IPS-18c (cell line): ENCODE measurements at regions not wholly inside any gene's neighbourhood (a gene's known extent, or its start where the extent isn't known, plus 50 kb on each side); places are given as distances from the start of the nearest gene placed in this dataset.

ENCODE experiments used
- H3K4me3 ChIP-seq: 2 replicates; pipeline ENCODE4 v1.7.0; 2013; ENCODE audit warnings: low read depth, mild to moderate bottlenecking, low read length, moderate library complexity; ENCODE audit not compliant: insufficient read depth
- H3K9me3 ChIP-seq: one replicate; pipeline ENCODE4 v1.6.1; 2013; ENCODE audit warnings: mild to moderate bottlenecking, low read length, moderate library complexity; ENCODE audit not compliant: control insufficient read depth, insufficient read depth

DNA sequence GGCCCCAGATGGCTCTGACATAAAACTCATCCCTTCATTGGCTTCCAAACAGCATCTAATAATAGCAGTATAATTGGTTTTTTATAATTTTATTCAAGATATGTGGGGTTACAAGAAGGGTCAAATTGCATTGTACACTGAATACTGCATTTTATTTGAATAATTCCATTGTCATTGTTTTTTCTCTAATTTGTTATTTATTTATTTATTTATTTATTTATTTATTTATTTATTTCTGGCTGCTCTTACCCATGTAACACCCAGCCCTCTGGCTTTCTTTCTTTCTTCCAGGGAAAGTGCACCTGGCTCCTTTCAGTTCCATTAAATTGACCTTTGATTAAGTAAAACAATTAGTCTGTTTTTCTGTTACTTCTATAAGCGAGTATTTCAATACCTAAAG is 210.1 kb downstream of the CDH9 start:
- H3K9me3 ChIP-seq, result peaks cover 3% of the 10 kb centered on the region

DNA sequence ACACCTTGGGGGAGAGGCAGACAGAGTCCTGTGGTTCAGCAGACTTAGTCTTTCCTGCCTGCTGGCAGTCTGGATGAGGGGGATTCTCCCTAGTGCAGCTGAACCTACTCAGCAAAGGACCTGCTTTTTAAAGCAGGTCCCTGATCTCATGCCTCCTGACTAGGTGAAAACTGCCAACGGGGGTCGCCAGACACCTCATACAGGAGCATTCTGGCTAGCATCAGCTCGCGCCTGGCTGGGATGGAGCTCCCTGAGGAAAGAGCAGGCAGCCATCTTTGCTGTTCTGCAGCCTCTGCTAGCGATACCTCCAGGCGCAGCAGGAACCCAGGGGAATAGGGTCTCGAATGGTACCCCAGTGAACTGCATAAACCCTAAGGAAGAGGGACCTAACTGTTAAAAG is 225.2 kb downstream of the CDH9 start:
- Histone ChIP-seq H3K4me3 (no peak overlapping the region), H3K9me3 (no peaks in the 10 kb centered on the region)

More for the DNA sequence above, 210.1 kb downstream of the CDH9 start:
- no peak overlapping the region for H3K4me3 ChIP-seq

DNA sequence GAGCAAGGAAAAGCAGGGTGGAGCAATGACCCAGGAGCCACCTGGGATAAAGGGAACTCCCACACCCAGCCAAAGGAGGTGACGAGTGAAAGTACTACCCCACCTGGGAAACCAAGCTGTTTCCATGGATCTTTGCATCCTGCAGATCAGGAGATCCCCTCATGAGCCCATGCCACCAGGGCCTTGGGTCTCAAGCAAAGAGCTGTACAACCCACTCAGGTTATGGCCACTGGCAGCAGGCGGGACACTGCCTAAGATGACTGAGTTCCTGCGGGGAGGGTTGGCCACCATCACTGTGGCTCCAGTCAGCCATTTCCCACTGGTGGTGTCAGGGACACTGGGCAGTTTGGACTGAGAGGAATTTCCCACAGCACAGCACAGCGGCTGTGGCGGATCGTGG is 225.7 kb downstream of the CDH9 start:
- Histone ChIP-seq H3K4me3 (no peak overlapping the region), H3K9me3 (no peaks in the 10 kb centered on the region)

DNA sequence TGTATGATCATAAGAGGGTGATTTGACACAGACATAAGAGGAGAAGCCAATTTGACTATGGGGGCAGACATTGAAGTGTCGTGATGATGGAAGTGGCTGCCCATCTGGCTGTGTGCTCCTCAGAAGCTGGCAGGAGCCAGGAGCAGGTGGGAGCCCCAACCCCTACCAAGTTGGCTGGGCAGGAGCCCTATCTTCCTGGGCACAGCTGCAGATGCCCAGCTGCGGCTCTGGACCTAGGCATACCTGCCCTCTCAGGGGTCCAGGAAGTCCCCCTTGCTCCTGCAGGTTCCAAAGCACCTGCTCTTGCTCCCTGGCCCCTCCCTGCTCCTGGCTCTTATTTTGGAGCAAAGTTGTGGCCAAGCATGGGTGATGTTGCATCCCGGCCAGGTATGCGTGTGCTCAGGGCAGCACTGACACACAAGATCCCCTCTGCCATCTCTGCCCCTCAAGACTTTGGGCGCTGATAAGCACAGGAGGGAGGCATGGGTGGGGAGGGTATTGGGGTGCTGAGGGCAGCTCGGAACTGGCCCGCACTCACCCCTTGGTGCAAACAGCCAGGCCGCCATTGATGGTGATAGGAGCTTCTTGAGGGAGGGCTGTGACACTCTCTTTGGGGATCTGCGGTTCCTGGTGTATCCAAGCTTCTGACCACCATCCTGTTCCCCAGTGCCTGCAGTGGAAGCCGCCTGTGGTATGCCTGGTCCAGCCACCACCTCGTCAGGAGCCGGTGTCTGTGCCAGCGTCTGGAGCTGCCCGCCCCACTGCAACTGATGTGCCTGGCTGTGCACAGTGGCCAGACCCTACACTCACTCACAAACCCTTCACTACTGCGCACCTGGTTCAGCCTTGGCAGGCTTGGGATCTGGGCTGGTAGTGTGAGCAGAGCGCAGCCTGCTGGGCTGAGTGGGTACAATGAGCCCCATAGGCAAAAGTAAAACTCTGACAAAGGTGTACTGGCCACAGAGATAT is 230.9 kb downstream of the CDH9 start:
- Histone ChIP-seq H3K4me3 (no peak overlapping the region), H3K9me3 (no peaks in the 10 kb centered on the region)

DNA sequence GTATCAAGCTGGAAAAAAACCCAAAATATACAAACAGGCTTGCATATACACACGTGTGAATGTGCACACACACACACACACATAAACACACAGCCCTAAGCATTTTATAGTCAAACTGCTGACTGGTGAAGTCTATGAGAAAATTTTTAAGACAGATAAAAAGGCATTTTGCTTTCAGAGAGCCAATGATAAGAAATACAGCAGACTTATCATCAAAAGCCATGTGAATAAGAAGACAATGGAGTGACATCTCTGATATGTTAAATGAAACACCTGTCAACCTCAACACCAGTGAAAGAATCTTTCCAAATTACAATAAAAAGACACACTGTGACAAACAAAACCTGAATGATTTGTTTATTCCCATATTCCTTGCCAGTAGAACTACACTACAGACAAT is 233.3 kb downstream of the CDH9 start:
- Histone ChIP-seq H3K4me3 (no peak overlapping the region), H3K9me3 (no peaks in the 10 kb centered on the region)

DNA sequence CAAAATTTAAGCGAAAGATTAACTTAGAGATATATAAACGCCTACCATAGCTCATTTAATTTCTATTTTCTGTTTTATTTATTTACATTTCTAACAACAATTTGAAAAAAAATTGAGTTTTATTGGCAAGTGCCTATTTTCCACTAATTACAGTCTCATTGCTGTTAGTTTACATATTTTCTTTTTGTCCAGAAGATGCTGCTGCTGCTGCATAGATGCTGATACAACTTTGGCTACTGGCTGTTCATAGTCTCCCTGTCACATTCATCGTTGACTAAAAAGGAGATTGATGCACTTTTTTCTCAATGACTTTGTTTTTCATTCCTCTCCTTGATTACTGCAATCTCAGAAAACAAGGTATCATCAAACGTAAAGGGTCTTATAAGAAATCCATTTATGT is 235.4 kb downstream of the CDH9 start:
- no peak overlapping the region for H3K4me3 ChIP-seq
- no peaks in the 10 kb centered on the region for H3K9me3 ChIP-seq

DNA sequence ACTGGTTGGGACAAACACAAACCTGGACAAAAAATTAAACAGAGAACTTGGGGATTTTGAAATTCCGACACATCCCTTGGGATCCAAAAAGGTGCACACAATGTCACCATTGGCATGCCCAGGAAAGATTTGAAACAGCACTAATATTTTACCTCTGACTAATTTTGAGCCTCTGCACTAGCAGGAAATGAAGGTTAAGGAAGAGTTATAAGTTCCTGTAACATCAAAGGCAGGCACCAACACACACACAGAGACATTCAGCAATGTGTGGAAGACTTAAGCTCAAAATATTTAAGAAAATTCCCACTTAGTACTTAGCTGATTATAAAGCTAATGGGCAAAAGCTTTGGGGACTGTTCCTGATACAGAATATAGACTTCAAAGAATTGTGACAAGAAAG is 247.0 kb downstream of the CDH9 start:
- no peaks in the 10 kb centered on the region for H3K9me3 ChIP-seq
- no peak overlapping the region for H3K4me3 ChIP-seq

DNA sequence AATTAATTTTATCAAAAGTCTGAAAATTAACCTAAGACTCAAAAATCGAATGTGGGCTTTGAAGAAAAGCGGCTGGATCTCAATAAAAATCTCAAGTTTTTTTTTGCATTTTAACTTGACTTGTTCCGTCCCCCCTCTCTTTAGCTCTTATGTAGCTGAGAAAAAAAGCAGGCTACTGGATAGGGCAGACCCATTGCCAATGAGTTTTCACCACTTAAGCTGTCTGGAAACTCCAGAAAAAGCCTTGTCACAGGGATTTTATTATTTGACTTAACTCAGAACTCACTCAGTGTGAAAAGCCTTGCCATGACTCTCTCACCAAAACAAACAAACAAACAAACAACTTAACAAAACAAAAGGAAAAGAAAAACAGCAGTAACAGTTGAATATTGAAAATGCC is 247.4 kb downstream of the CDH9 start:
- Histone ChIP-seq H3K9me3 (no peaks in the 10 kb centered on the region), H3K4me3 (no peak overlapping the region)

DNA sequence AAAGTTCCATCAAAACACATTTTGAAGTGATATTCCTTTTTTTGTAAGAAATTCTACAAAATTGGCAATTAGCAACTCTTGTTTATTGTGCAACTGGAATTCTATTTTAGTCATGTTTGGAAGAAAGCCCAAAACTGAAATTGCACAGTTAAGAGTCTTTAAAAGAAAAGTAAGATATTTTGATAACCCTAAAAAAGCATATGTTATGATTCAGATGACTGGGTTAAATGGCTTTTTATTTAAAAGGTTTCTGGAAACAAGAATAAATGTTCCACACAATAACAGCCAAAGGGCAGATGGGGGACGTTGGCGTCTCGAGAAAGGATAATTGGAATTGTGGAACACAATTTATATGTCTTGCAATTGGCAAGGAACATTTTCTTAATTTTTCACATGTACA is 275.2 kb downstream of the CDH9 start:
- no peaks in the 10 kb centered on the region for H3K9me3 ChIP-seq
- H3K4me3 ChIP-seq, result no peak overlapping the region

DNA sequence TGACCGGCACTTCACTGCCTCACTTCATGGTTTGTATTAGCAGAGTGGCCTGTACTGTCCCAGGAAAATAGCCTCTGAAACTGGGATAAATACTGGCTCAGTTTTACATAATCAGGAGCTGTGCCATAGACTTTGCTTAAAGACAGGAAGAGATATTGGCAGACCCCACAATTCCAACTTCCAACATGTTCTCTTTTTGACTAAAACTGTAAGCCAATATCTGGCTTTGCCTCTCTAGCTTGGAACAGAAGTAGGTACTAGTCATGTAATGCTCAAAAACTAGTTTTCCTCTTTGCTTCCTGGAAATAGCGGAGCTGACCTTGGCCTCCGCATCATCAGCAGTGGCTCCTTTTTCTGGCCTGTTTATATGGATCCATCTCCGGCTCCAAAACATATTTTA is 276.9 kb downstream of the CDH9 start:
- H3K4me3 ChIP-seq, result no peak overlapping the region
- H3K9me3 ChIP-seq, result no peaks in the 10 kb centered on the region

DNA sequence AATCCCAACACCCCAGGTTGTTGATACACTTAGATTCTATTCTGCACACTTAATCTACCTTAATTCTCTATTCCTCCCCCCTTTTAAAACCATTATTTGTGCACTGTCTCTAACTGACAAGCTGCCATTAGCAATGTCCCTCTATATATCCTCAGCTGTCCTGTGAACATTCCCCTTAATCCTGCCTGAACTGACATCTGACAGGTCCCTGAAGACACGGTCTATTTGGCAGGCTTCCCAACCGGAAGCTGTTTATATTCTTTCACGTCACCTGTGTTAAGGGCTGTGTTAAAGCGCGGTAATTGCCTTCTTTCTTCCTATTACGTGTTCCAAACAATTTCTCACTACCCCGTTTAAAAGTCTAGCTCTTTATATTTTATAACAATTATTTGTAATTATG is 277.3 kb downstream of the CDH9 start:
- no peaks in the 10 kb centered on the region for H3K9me3 ChIP-seq
- H3K4me3 ChIP-seq, result no peak overlapping the region

DNA sequence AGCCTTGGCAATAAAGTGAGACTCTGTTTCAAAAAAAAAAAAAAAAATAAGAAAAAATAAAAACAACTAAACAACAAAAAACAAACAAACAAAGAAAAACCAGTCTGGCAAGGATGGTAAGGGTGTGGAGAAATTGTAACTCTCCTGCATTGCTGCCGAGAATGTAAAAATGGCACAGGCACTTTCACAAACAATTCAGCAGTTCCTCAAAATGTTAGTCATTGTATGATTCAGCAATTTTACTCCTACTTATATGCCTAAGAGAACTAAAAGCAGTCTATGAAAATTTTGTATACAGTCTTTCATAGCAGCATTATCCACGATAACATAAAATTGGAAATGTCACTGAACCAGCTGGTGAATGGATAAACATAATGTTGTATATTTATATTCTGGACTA is 280.4 kb downstream of the CDH9 start:
- no peak overlapping the region for H3K4me3 ChIP-seq
- no peaks in the 10 kb centered on the region for H3K9me3 ChIP-seq

DNA sequence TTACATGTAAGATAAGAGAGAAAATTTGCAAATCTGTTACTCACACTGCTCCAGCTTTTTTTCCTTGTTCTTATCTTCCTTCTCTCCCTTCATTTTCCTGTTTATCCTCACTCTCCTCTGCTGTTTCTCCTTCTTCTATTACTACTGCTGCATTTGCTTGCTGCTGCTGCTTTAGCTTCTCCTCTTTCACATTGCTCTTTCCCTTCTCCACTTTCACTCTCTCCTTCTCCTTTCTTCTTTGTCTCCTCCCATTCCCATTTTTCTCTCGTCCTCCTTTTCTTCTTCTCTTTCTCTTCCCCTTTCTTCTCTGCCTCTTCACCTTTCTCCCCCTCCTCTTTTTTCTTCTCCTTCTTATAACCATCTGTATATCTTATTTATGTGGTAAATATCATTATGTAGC is 288.6 kb downstream of the CDH9 start:
- Histone ChIP-seq H3K4me3 (no peak overlapping the region), H3K9me3 (no peaks in the 10 kb centered on the region)

DNA sequence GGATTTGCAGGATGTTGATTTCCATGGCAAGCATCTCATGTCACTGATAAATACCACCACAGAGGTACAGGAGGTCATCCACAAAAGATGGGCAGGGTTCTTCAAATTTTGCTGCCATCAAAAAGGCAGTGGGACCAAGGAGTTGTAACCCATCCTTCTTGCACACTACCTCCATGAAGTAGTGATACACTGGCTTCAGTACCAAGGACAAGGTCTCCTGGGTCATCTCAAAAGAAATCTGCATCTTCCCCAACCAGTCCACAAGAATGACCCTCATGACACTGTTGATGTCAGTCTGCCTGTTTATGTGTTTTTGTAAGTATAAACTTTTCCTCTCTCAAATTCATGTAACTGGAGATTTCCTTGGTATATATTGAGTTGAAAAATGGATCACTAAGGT is 298.2 kb downstream of the CDH9 start:
- Histone ChIP-seq H3K9me3 (no peaks in the 10 kb centered on the region), H3K4me3 (no peak overlapping the region)

DNA sequence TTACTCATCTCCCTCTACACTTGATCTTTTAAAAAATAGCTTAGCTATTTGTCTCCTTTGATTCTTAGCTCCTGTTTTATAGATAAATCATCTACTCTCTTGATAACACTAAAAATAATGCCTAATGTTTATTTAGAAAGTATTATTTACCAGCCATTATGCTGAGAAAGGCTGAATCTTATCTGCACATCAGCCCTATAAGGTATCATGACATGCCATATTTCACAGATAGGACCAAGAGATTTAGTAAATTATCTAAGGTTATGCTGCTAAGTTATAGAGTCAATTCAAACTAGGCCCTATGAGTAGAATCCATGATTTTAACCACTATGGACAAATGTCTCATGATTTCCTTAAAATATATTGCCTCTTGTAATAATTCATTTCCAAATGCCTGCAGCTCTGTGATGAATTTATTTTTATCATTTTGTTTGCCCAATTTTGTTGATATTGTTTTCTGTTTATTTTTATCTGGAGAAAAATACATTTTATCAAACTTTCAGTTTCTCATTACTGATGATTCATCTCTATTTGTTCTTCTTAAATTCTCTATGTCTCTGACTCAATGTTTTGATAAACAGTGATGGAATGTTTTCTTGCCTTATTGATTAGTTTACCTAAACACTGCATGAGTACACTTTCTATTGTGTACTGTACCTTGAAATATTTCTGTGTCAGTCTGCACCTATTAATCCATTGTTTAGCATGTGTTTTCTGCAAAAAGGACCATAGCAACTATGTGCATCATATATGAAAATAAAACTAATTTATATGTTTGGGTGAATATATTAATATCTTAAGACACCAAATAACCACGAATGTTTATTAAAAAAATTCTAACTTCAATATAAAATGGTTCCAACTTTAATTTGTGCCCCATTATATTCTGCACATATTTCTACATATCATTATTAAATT is 300.8 kb downstream of the CDH9 start:
- Histone ChIP-seq H3K4me3 (no peak overlapping the region), H3K9me3 (no peaks in the 10 kb centered on the region)

DNA sequence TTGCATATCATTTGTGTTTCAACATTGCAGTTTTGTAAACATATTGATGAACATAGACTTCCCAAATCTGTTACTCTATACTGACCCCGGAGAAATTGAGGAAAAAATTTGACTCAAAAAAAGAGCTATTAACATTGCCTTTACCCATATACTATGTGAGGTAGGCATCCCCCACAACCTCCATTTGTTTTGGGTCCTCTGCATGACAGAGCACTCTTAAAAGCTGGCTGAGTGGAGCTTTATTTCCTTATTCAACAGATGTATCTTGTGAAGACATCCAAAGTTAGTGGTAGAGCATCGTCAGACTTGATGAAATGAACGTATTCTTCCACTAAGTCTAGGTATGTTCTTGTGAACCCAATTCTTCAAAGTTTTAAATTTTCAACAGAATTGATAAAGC is 310.5 kb downstream of the CDH9 start:
- no peaks in the 10 kb centered on the region for H3K9me3 ChIP-seq

DNA sequence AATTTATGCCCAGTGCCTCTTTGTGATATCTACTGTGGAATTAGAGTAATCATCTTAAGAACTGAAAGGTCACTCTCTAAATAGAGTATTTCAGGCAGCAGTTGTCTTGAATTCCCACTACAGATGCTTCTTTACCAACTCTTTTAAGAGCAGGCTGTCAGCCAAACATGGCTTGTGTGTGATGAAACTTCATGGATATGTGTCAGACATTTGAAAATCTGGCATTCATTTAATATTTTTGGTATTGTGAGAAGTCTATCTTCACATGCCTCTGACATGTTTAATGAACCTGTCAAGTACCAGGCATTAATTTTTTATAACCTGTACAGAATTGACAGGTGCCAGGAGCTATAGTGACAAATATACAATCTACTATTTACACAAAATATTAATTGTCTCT is 318.6 kb downstream of the CDH9 start:
- Histone ChIP-seq H3K4me3 (no peak overlapping the region), H3K9me3 (peaks cover 2% of the 10 kb centered on the region)

More for the DNA sequence above, 310.5 kb downstream of the CDH9 start:
- no peak overlapping the region for H3K4me3 ChIP-seq
